ENCODE measurements at regions not wholly inside any gene's neighbourhood (a gene's known extent, or its start where the extent isn't known, plus 50 kb on each side); places are given as distances from the start of the nearest gene placed in this dataset.
"Not testable (repeated sequence)": the region's sequence is repeated elsewhere in the genome, so short reads cannot be mapped to it uniquely, and the experiment has no call there.

DNA sequence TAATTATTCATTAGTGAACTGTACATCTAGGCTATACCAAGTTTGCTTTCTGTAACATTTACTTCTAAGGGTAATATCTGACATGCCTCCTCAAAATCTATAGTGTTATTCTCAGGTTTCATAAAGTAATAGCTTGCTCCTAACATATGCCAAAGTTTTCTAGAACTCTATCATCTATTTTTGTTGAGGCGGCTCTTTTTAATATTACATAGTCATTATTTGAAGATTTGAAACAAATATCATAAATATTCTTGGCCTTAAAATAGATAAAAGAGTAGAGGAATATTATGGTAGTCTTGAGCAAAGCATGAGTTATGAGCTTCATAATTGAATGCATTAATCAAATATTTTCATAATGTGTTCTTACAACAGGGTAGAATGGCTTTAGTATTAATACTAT, 327.2 kb upstream of the KCND2 start:
- ChIA-PET POLR2A (ENCODE audit: low non-redundant PET) (no interaction called here), CTCF (no interaction called here)
- no peak overlapping the region for H3K27ac ChIP-seq (ENCODE audit: low read depth, low read length, poor library complexity, severe bottlenecking)
- intact Hi-C loops (cut with micrococcal nuclease; ENCODE audit: unreplicated experiment) = no loop called here
- no peaks in the 10 kb centered on the region for H3K9me3 ChIP-seq (ENCODE audit: low read depth, low read length, poor library complexity, severe bottlenecking)
- no TSS peak for BruUV-seq (replicated peaks)
- H3K4me3 ChIP-seq (ENCODE audit: low read depth, low read length, poor library complexity, severe bottlenecking) = no peak overlapping the region
- no peaks in the 10 kb centered on the region for H3K36me3 ChIP-seq (ENCODE audit: insufficient read depth, low read length, poor library complexity, severe bottlenecking)
- no peaks in the 10 kb centered on the region for H3K4me1 ChIP-seq (ENCODE audit: insufficient read depth, low read length, poor library complexity, severe bottlenecking)
- H3K27me3 ChIP-seq (replicated peaks; ENCODE audit: insufficient read depth, low read depth, low read length, poor library complexity) = no peaks in the 10 kb centered on the region
- no peak for DNase-seq (ENCODE audit: low spot score)
- TF ChIP-seq EZH2 (IDR thresholded peaks at IDR 0.05; ENCODE audit: borderline replicate concordance, low read depth, low read length, poor library complexity, severe bottlenecking) = no peak
- TF ChIP-seq, protein P1, sequence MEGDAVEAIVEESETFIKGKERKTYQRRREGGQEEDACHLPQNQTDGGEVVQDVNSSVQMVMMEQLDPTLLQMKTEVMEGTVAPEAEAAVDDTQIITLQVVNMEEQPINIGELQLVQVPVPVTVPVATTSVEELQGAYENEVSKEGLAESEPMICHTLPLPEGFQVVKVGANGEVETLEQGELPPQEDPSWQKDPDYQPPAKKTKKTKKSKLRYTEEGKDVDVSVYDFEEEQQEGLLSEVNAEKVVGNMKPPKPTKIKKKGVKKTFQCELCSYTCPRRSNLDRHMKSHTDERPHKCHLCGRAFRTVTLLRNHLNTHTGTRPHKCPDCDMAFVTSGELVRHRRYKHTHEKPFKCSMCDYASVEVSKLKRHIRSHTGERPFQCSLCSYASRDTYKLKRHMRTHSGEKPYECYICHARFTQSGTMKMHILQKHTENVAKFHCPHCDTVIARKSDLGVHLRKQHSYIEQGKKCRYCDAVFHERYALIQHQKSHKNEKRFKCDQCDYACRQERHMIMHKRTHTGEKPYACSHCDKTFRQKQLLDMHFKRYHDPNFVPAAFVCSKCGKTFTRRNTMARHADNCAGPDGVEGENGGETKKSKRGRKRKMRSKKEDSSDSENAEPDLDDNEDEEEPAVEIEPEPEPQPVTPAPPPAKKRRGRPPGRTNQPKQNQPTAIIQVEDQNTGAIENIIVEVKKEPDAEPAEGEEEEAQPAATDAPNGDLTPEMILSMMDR (conservative IDR thresholded peaks at IDR 0.05; ENCODE audit: low read depth, low read length) = no peak

DNA sequence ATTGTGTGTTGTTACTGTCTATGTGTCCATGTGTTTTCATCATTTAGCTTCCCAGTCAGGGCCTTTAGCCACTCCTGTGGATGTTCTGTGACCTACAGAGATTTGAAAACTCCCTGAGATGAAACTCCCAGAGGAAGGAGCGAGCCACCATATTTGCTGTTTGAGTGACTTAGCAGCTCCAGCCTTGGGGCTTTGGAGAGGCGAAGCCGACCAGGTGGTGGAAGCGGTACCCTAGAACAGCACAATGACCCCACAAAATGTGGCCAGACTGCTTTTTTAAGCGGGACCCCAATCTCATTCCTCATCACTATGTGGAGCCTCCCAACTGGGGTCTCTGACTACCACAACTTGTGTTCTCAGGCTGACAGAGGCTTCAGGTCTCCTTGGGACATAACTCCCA, 323.9 kb upstream of the KCND2 start:
- no peak overlapping the region for H3K27ac ChIP-seq (ENCODE audit: low read depth, low read length, poor library complexity, severe bottlenecking)
- no TSS peak for BruUV-seq (replicated peaks)
- no peak for TF ChIP-seq EZH2 (IDR thresholded peaks at IDR 0.05; ENCODE audit: borderline replicate concordance, low read depth, low read length, poor library complexity, severe bottlenecking)
- TF ChIP-seq, protein P1 (conservative IDR thresholded peaks at IDR 0.05; ENCODE audit: low read depth, low read length) = no peak
- H3K4me1 ChIP-seq (ENCODE audit: insufficient read depth, low read length, poor library complexity, severe bottlenecking) = no peaks in the 10 kb centered on the region
- intact Hi-C loops (cut with micrococcal nuclease; ENCODE audit: unreplicated experiment) = no loop called here
- H3K9me3 ChIP-seq (ENCODE audit: low read depth, low read length, poor library complexity, severe bottlenecking) = no peaks in the 10 kb centered on the region
- no peak overlapping the region for H3K4me3 ChIP-seq (ENCODE audit: low read depth, low read length, poor library complexity, severe bottlenecking)
- H3K27me3 ChIP-seq (replicated peaks; ENCODE audit: insufficient read depth, low read depth, low read length, poor library complexity) = no peaks in the 10 kb centered on the region
- H3K36me3 ChIP-seq (ENCODE audit: insufficient read depth, low read length, poor library complexity, severe bottlenecking) = no peaks in the 10 kb centered on the region
- DNase-seq (ENCODE audit: low spot score) = no peak
- ChIA-PET POLR2A (ENCODE audit: low non-redundant PET) (no interaction called here), CTCF (no interaction called here)

DNA sequence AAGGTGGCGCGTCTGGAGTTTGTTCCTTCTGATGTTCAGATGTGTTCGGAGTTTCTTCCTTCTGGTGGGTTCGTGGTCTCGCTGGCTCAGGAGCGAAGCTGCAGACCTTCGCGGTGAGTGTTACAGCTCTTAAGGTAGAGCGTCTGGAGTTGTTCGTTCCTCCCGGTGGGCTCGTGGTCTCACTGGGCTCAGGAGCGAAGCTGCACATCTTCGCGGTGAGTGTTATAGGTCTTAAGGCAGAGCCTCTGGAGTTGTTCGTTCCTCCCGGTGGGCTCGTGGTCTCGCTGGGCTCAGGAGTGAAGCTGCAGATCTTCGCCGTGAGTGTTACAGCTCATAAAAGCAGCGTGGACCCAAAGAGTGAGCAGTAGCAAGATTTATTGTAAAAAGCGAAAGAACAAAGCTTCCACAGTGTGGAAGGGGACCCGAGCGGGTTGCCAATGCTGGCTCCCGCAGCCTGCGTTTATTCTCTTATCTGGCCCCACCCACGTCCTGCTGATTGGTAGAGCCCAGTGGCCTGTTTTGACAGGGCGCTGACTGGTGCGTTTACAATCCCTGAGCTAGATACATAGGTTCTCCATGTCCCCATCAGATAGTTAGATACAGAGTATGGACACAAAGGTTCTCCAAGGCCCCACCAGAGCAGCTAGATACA, 322.5 kb upstream of the KCND2 start:
- DNase-seq (ENCODE audit: low spot score); H3K4me3 ChIP-seq (ENCODE audit: low read depth, low read length, poor library complexity, severe bottlenecking); intact Hi-C loops (cut with micrococcal nuclease; ENCODE audit: unreplicated experiment); H3K27ac ChIP-seq (ENCODE audit: low read depth, low read length, poor library complexity, severe bottlenecking); H3K4me1 ChIP-seq (ENCODE audit: insufficient read depth, low read length, poor library complexity, severe bottlenecking); H3K27me3 ChIP-seq (replicated peaks; ENCODE audit: insufficient read depth, low read depth, low read length, poor library complexity); H3K9me3 ChIP-seq (ENCODE audit: low read depth, low read length, poor library complexity, severe bottlenecking); BruUV-seq (replicated peaks); POLR2A ChIA-PET (ENCODE audit: low non-redundant PET); CTCF ChIA-PET; H3K36me3 ChIP-seq (ENCODE audit: insufficient read depth, low read length, poor library complexity, severe bottlenecking): not testable (repeated sequence)

DNA sequence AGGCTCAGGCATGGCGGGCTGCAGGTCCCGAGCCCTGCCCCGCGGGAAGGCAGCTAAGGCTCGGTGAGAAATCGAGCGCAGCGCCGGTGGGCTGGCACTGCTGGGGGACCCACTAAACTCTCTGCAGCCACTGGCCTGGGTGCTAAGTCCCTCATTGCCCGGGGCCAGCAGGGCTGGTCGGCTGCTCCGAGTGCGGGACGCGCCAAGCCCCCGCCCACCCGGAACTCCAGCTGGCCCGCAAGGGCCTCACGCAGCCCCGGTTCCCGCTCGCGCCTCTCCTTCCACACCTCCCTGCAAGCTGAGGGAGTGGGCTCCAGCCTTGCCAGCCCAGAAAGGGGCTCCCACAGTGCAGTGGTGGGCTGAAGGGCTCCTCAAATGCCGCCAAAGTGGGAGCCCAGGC, 321.4 kb upstream of the KCND2 start:
- H3K9me3 ChIP-seq (ENCODE audit: low read depth, low read length, poor library complexity, severe bottlenecking); H3K4me3 ChIP-seq (ENCODE audit: low read depth, low read length, poor library complexity, severe bottlenecking); H3K4me1 ChIP-seq (ENCODE audit: insufficient read depth, low read length, poor library complexity, severe bottlenecking); H3K27ac ChIP-seq (ENCODE audit: low read depth, low read length, poor library complexity, severe bottlenecking); intact Hi-C loops (cut with micrococcal nuclease; ENCODE audit: unreplicated experiment); H3K27me3 ChIP-seq (replicated peaks; ENCODE audit: insufficient read depth, low read depth, low read length, poor library complexity); POLR2A ChIA-PET (ENCODE audit: low non-redundant PET); BruUV-seq (replicated peaks); DNase-seq (ENCODE audit: low spot score); CTCF ChIA-PET; H3K36me3 ChIP-seq (ENCODE audit: insufficient read depth, low read length, poor library complexity, severe bottlenecking): not testable (repeated sequence)

Data from A673 (cell line).